Ovary (tissue), 7 donors: ENCODE measurements at regions not wholly inside any gene's neighbourhood (a gene's known extent, or its start where the extent isn't known, plus 50 kb on each side); places are given as distances from the start of the nearest gene placed in this dataset.

Source experiments
- DNase-seq, 5 donors: peaks; one replicate each; pipeline ENCODE4 v3.0.0-alpha.2; 2019 to 2020
- H3K27ac ChIP-seq, 2 donors: fragments of 200-600 bp; one replicate each; pipeline versions ENCODE4 v1.5.1 to v1.8.0; 2019 to 2022
- H3K27me3 ChIP-seq: fragments of 200-600 bp; one replicate; pipeline ENCODE4 v1.8.0; 2022
- H3K36me3 ChIP-seq: fragments of 200-600 bp; sonication (generic); one replicate; pipeline ENCODE4 v1.5.1; 2019
- H3K4me1 ChIP-seq: one replicate; pipeline ENCODE4 v1.8.1; 2013; ENCODE audit warnings: mild to moderate bottlenecking, moderate library complexity; ENCODE audit not compliant: insufficient read depth
- H3K4me3 ChIP-seq: fragments of 200-600 bp; sonication (generic); one replicate; pipeline ENCODE4 v1.5.1; 2017
- H3K9me3 ChIP-seq, 2 donors: fragments of 200-600 bp in 1 of 2; sonication (generic) in 1 of 2; one replicate each; pipeline versions ENCODE4 v1.5.1 to v1.8.1; 2013 to 2019; ENCODE audit warnings: mild to moderate bottlenecking in 1 of 2, moderate library complexity in 1 of 2
- EP300 ChIP-seq: sonication (generic); formaldehyde crosslinking; IDR thresholded peaks from one replicate; pipeline ENCODE4 v1.6.1; 2017; ENCODE audit warnings: antibody characterized with exemption
- POLR2A ChIP-seq: fragments of 450-650 bp; IDR thresholded peaks from one replicate; pipeline ENCODE4 v1.6.1; 2017; ENCODE audit warnings: antibody characterized with exemption, mild to moderate bottlenecking, moderate library complexity
- WGBS, 3 donors: extraction: QIAGEN DNeasy Blood & Tissue Kit in 1 of 3; methylation state at CpG; one replicate each; pipeline versions ENCODE4 v1.1.5 to v1.1.7; 2013 to 2017; 5-methylcytosine and 5-hydroxymethylcytosine counted together
- intact Hi-C, 4 donors: fragments of 100-400 bp; cut with DNase I; formaldehyde crosslinking; loops; one replicate each; pipeline versions ENCODE4 v1.11.0 to v1.15.1; 2022 to 2023
- TF ChIP-seq, protein P1 (sequence below), 3 donors: fragments of 450-650 bp in 2 of 3; fragments of 200-600 bp in 1 of 3; IDR thresholded peaks; one replicate each; pipeline versions ENCODE4 v1.5.1 to v1.8.0; 2016 to 2022; ENCODE audit warnings: antibody characterized with exemption in 3 of 3, mild to moderate bottlenecking in 1 of 3
- donor health status: DM: no; HTN: no; CAD: no; lungs with moderate emphysema.
- donor health status: DM: no; HTN: no; CAD: no.
- donor health status: Bipolar disorder and iron deficiency.
- donor health status: DM: no; HTN: no; CAD: no.
- donor health status: DM: yes; HTN: yes; CAD: no.

DNA sequence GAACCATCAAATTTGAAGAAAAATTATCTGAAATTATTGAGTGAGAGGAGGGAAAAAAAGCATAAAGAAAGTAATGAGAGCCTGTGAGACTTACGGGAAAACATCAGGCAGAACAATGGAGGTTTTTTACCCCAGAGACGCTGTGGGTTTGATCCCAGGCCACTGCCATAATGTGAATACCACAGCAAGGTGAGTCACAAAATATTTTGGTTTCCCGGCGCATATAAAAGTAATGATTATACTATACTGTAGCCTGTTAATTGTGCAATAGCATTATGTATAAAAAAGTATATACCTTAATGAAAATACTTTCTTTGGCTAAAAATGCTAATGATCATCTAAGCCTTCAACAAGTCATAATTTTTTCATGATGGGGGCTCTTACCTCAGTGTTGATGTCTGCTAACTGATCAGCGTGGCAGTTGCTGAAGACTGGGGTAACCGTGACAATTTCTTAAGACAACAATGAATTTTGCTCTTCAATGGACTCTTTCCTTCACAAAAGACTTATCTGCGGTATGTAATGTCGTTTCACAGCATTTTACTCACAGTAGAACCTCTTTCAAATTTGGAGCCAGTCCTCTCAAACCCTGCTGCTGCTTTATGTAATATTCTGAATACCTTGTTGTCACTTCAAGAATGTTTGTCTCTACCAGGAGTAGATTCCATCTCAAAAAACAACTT lies 97.0 kb upstream of the FAM20C start:
- Histone ChIP-seq H3K9me3 (no peaks in the 10 kb centered on the region), H3K27ac (no peak overlapping the region), H3K4me1 (no peaks in the 10 kb centered on the region), H3K36me3 (no peaks in the 10 kb centered on the region), H3K4me3 (no peak overlapping the region), H3K27me3 (no peaks in the 10 kb centered on the region)
- no peak for DNase-seq
- no peak for TF ChIP-seq EP300
- no peak for TF ChIP-seq POLR2A
- TF ChIP-seq, protein P1, sequence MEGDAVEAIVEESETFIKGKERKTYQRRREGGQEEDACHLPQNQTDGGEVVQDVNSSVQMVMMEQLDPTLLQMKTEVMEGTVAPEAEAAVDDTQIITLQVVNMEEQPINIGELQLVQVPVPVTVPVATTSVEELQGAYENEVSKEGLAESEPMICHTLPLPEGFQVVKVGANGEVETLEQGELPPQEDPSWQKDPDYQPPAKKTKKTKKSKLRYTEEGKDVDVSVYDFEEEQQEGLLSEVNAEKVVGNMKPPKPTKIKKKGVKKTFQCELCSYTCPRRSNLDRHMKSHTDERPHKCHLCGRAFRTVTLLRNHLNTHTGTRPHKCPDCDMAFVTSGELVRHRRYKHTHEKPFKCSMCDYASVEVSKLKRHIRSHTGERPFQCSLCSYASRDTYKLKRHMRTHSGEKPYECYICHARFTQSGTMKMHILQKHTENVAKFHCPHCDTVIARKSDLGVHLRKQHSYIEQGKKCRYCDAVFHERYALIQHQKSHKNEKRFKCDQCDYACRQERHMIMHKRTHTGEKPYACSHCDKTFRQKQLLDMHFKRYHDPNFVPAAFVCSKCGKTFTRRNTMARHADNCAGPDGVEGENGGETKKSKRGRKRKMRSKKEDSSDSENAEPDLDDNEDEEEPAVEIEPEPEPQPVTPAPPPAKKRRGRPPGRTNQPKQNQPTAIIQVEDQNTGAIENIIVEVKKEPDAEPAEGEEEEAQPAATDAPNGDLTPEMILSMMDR (IDR thresholded peaks at IDR 0.05): no peak
- intact Hi-C loops: no loop called here
- 81 to 89% (median 87%) methylated on average over 8 of the region's 8 CpGs for WGBS, 3 donors

DNA sequence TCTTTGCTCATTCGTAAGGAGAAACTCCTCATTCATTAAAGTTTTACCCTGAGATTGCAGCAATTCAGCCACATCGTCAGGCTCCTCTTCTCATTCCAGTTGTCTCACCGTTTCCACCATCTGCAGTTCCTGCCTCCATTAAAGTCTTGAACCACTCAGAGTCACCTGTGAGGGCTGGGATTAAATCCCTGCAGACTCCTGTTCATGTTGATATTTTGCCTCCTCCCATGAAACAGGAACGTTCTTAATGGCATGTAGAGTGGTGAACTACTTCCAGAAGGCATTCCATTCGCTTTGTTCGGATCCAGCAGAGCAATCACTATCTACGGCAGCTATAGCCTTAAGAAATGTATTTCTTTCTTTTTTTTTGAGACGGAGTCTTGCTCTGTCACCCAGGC lies 96.5 kb upstream of the FAM20C start:
- DNase-seq: no peak
- H3K36me3 ChIP-seq: no peaks in the 10 kb centered on the region
- WGBS, 3 donors: 63 to 69% (median 63%) methylated on average over 8 of the region's 8 CpGs
- intact Hi-C loops: no loop called here
- no peak overlapping the region for H3K27ac ChIP-seq
- H3K4me1 ChIP-seq: no peaks in the 10 kb centered on the region
- H3K9me3 ChIP-seq: no peaks in the 10 kb centered on the region
- H3K4me3 ChIP-seq: no peak overlapping the region
- TF ChIP-seq, protein P1 (IDR thresholded peaks at IDR 0.05): no peak
- no peak for TF ChIP-seq POLR2A
- TF ChIP-seq EP300: no peak
- H3K27me3 ChIP-seq: no peaks in the 10 kb centered on the region

DNA sequence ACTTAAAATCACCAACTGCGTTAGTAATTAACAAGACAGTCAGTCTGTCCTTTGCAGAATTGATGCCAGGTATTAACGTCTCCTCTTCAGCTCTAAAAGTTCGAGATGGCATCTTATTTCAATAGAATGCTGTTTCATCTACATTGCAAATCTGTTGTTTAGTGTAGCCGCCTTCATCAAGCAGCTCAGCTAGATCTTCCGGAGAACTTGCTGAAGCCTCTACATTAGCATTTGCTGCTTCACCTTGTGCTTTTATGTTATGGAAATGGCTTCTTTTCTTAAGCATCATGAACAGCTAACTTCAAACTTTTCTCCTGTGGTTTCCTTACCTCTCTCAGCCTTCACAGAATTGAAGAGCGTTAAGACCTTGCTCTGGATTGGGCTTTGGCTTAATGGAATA lies 95.5 kb upstream of the FAM20C start:
- H3K4me1 ChIP-seq: no peaks in the 10 kb centered on the region
- no peaks in the 10 kb centered on the region for H3K27me3 ChIP-seq
- intact Hi-C loops: no loop called here
- no peaks in the 10 kb centered on the region for H3K36me3 ChIP-seq
- no peak overlapping the region for H3K27ac ChIP-seq
- no peaks in the 10 kb centered on the region for H3K9me3 ChIP-seq
- TF ChIP-seq, protein P1 (IDR thresholded peaks at IDR 0.05): no peak
- no peak for TF ChIP-seq EP300
- TF ChIP-seq POLR2A: no peak
- DNase-seq: no peak
- WGBS, 3 donors: 61 to 66% (median 66%) methylated on average over 6 of the region's 6 CpGs
- H3K4me3 ChIP-seq: no peak overlapping the region

DNA sequence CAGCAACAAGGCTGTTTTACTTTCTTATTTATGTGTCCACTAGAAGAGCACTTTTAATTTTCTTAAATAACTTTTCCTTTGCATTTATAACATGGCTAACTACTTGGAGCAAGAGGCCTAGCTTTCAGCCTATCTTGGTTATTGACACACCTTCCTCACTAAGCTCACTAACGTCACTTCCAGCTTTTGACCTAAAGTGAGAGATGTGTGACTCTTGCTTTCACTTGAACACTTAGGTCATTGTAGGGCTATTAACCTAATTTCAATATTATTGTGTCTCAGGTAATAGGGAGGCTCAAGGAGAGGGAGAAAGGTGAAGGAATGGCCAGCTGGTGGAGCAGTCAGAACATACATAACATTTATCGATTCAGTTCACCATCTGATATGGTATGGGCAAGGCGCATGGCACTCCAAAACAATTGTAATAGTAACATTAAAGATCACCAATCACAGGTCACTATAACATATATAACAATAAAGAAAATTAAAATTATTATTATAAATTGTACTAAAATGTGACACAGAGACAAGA lies 95.0 kb upstream of the FAM20C start:
- WGBS, 3 donors: 57 to 85% (median 60%) methylated on average over 3 of the region's 3 CpGs
- Histone ChIP-seq H3K4me1 (no peaks in the 10 kb centered on the region), H3K9me3 (no peaks in the 10 kb centered on the region), H3K4me3 (no peak overlapping the region), H3K27me3 (no peaks in the 10 kb centered on the region), H3K36me3 (no peaks in the 10 kb centered on the region), H3K27ac (no peak overlapping the region)
- TF ChIP-seq, protein P1 (IDR thresholded peaks at IDR 0.05): no peak
- TF ChIP-seq EP300 (no peak), POLR2A (no peak)
- intact Hi-C loops: no loop called here
- DNase-seq: no peak
